HEK293 (cell line): ENCODE measurements at regions not wholly inside any gene's neighbourhood (a gene's known extent, or its start where the extent isn't known, plus 50 kb on each side); places are given as distances from the start of the nearest gene placed in this dataset.

ENCODE experiments used
- KLF1 ChIP-seq: fragments of 450-650 bp; formaldehyde crosslinking; IDR thresholded peaks from 2 replicates; pipeline ENCODE4 v1.5.1; 2016; ENCODE audit warnings: missing biosample characterization, missing genetic modification characterization
- REPIN1 ChIP-seq: fragments of 450-650 bp; formaldehyde crosslinking; IDR thresholded peaks from 2 replicates; pipeline ENCODE4 v1.5.1; 2017; ENCODE audit warnings: missing biosample characterization, missing genetic modification characterization, low read depth
- REST ChIP-seq: fragments of 450-650 bp; formaldehyde crosslinking; IDR thresholded peaks from 2 replicates; pipeline ENCODE4 v1.5.1; 2016; ENCODE audit warnings: missing biosample characterization, missing genetic modification characterization
- SALL2 ChIP-seq: fragments of 450-650 bp; formaldehyde crosslinking; IDR thresholded peaks from 2 replicates; pipeline ENCODE4 v1.5.0; 2017; ENCODE audit warnings: missing biosample characterization, mild to moderate bottlenecking, missing genetic modification characterization, borderline replicate concordance
- SP3 ChIP-seq: fragments of 450-650 bp; formaldehyde crosslinking; IDR thresholded peaks from 2 replicates; pipeline ENCODE4 v1.5.1; 2016; ENCODE audit warnings: missing biosample characterization, missing genetic modification characterization
- TCF7L2 ChIP-seq: IDR thresholded peaks from 2 replicates; pipeline ENCODE4 v1.6.1; 2011; ENCODE audit warnings: low read depth, mild to moderate bottlenecking, inconsistent platforms, low read length, moderate library complexity, borderline replicate concordance
- YY1 ChIP-seq: fragments of 450-650 bp; formaldehyde crosslinking; IDR thresholded peaks from 2 replicates; pipeline ENCODE4 v1.5.1; 2018; ENCODE audit warnings: missing biosample characterization, missing genetic modification characterization
- ZBTB49 ChIP-seq: fragments of 450-650 bp; formaldehyde crosslinking; IDR thresholded peaks from 2 replicates; pipeline ENCODE4 v1.5.1; 2016; ENCODE audit warnings: missing biosample characterization, missing genetic modification characterization, low read depth
- ZBTB6 ChIP-seq: fragments of 450-650 bp; formaldehyde crosslinking; IDR thresholded peaks from 2 replicates; pipeline ENCODE4 v1.5.1; 2017; ENCODE audit warnings: missing biosample characterization, missing genetic modification characterization
- ZFP69B ChIP-seq: fragments of 450-650 bp; formaldehyde crosslinking; IDR thresholded peaks from 2 replicates; pipeline ENCODE4 v1.5.1; 2016; ENCODE audit warnings: missing biosample characterization, missing genetic modification characterization
- ZNF140 ChIP-seq: fragments of 450-650 bp; formaldehyde crosslinking; IDR thresholded peaks from 2 replicates; pipeline ENCODE4 v1.5.1; 2016; ENCODE audit warnings: missing biosample characterization, missing genetic modification characterization
- ZNF174 ChIP-seq: fragments of 450-650 bp; formaldehyde crosslinking; IDR thresholded peaks from 2 replicates; pipeline ENCODE4 v1.5.0; 2017; ENCODE audit warnings: missing biosample characterization, mild to moderate bottlenecking, missing genetic modification characterization
- ZNF214 ChIP-seq: fragments of 450-650 bp; formaldehyde crosslinking; IDR thresholded peaks from 2 replicates; pipeline ENCODE4 v1.5.1; 2017; ENCODE audit warnings: missing biosample characterization, mild to moderate bottlenecking, missing genetic modification characterization, borderline replicate concordance
- ZNF548 ChIP-seq: fragments of 450-650 bp; formaldehyde crosslinking; IDR thresholded peaks from 2 replicates; pipeline ENCODE4 v1.5.1; 2016; ENCODE audit warnings: missing biosample characterization, missing genetic modification characterization
- ZNF585B ChIP-seq: fragments of 450-650 bp; formaldehyde crosslinking; IDR thresholded peaks from 2 replicates; pipeline ENCODE4 v1.5.1; 2016; ENCODE audit warnings: missing biosample characterization, missing genetic modification characterization
- ZNF600 ChIP-seq: fragments of 450-650 bp; formaldehyde crosslinking; IDR thresholded peaks from 2 replicates; pipeline ENCODE4 v1.5.1; 2016; ENCODE audit warnings: missing biosample characterization, missing genetic modification characterization
- ZNF645 ChIP-seq: fragments of 450-650 bp; formaldehyde crosslinking; IDR thresholded peaks from 2 replicates; pipeline ENCODE4; 2016; ENCODE audit warnings: missing biosample characterization, missing genetic modification characterization
- ZNF664 ChIP-seq: fragments of 450-650 bp; formaldehyde crosslinking; IDR thresholded peaks from 2 replicates; pipeline ENCODE4 v1.5.1; 2016; ENCODE audit warnings: missing biosample characterization, missing genetic modification characterization
- TF ChIP-seq, protein P1 (sequence below): fragments of 450-650 bp; formaldehyde crosslinking; IDR thresholded peaks from 2 replicates; pipeline ENCODE4 v1.5.1; 2016; ENCODE audit warnings: missing biosample characterization, missing genetic modification characterization

GRCh38 chr6:139981768-139982181 is 607.3 kb upstream of the CITED2 start (continued):
- no peak for TF ChIP-seq ZNF174
- TF ChIP-seq SP3 (tag by site-specific recombination) = 0 out of 2 replicates have a peak, but pooled peaks have one; percentile 22
- TF ChIP-seq ZNF140 = no peak
- TF ChIP-seq ZFP69B (tag by site-specific recombination) = peak; percentile 79
- no peak for TF ChIP-seq ZNF585B
- 0 out of 2 replicates have a peak, but pooled peaks have one; percentile 9 for TF ChIP-seq ZBTB49 (tag by site-specific recombination)
- no peak for TF ChIP-seq REPIN1 (tag by site-specific recombination)
- TF ChIP-seq, protein P1, sequence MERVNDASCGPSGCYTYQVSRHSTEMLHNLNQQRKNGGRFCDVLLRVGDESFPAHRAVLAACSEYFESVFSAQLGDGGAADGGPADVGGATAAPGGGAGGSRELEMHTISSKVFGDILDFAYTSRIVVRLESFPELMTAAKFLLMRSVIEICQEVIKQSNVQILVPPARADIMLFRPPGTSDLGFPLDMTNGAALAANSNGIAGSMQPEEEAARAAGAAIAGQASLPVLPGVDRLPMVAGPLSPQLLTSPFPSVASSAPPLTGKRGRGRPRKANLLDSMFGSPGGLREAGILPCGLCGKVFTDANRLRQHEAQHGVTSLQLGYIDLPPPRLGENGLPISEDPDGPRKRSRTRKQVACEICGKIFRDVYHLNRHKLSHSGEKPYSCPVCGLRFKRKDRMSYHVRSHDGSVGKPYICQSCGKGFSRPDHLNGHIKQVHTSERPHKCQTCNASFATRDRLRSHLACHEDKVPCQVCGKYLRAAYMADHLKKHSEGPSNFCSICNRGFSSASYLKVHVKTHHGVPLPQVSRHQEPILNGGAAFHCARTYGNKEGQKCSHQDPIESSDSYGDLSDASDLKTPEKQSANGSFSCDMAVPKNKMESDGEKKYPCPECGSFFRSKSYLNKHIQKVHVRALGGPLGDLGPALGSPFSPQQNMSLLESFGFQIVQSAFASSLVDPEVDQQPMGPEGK (tag by site-specific recombination) = 0 out of 2 replicates have a peak, but pooled peaks have one; percentile 41
- TF ChIP-seq SALL2 (tag by site-specific recombination) = no peak
- TF ChIP-seq ZBTB6 (tag by site-specific recombination) = no peak
- TF ChIP-seq ZNF548 = no peak
- peak; percentile 27; the same call in 1 of the 2 replicates for TF ChIP-seq REST (tag by site-specific recombination)
- TF ChIP-seq YY1 = no peak
- peak; percentile 64; the same call in 1 of the 2 replicates for TF ChIP-seq KLF1 (tag by site-specific recombination)
- TF ChIP-seq ZNF214 = no peak
- peak; percentile 97 for TF ChIP-seq ZNF600 (tag by site-specific recombination)
- TF ChIP-seq TCF7L2 = no peak
- TF ChIP-seq ZNF645 = no peak
- TF ChIP-seq ZNF664 = no peak
